ENCODE measurements at regions not wholly inside any gene's neighbourhood (a gene's known extent, or its start where the extent isn't known, plus 50 kb on each side); places are given as distances from the start of the nearest gene placed in this dataset.

DNA sequence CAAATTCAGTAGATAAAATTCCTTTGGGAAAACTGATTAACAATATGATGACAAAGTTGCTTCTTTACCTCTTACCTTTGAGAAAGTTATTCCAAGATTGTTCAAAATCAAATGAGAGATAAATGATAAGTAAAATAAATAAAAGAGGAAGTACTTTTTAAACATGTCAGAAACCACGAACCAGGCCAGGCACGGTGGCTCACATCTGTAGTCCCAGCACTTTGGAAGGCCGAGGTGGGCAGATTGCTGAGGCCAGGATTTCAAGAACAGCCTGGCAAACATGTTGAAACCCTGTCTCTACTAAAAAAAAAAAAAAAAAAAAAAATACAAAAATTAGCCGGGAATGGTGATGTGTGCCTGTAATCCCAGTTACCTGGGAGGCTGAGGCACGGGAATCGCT is 296.6 kb downstream of the HGF start:
- H3K9me3 ChIP-seq = no peaks in the 10 kb centered on the region
- no peaks in the 10 kb centered on the region for H3K4me1 ChIP-seq
- no peaks in the 10 kb centered on the region for H3K27me3 ChIP-seq
- no peaks in the 10 kb centered on the region for H3K36me3 ChIP-seq
- no peak for DNase-seq (ENCODE audit: extremely low spot score in 2 of 2)
- H3K4me3 ChIP-seq = no peak overlapping the region
- TF ChIP-seq, protein P1, sequence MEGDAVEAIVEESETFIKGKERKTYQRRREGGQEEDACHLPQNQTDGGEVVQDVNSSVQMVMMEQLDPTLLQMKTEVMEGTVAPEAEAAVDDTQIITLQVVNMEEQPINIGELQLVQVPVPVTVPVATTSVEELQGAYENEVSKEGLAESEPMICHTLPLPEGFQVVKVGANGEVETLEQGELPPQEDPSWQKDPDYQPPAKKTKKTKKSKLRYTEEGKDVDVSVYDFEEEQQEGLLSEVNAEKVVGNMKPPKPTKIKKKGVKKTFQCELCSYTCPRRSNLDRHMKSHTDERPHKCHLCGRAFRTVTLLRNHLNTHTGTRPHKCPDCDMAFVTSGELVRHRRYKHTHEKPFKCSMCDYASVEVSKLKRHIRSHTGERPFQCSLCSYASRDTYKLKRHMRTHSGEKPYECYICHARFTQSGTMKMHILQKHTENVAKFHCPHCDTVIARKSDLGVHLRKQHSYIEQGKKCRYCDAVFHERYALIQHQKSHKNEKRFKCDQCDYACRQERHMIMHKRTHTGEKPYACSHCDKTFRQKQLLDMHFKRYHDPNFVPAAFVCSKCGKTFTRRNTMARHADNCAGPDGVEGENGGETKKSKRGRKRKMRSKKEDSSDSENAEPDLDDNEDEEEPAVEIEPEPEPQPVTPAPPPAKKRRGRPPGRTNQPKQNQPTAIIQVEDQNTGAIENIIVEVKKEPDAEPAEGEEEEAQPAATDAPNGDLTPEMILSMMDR (IDR thresholded peaks at IDR 0.05) = no peak
- TF ChIP-seq POLR2AphosphoS5 (IDR thresholded peaks at IDR 0.05; ENCODE audit: insufficient read depth in 1 of 2, low read depth in 1 of 2) = no peak
- TF ChIP-seq POLR2A (IDR thresholded peaks at IDR 0.05) = no peak
- no peak overlapping the region for H3K27ac ChIP-seq
- intact Hi-C loops (cut with DNase I) = no loop called here

DNA sequence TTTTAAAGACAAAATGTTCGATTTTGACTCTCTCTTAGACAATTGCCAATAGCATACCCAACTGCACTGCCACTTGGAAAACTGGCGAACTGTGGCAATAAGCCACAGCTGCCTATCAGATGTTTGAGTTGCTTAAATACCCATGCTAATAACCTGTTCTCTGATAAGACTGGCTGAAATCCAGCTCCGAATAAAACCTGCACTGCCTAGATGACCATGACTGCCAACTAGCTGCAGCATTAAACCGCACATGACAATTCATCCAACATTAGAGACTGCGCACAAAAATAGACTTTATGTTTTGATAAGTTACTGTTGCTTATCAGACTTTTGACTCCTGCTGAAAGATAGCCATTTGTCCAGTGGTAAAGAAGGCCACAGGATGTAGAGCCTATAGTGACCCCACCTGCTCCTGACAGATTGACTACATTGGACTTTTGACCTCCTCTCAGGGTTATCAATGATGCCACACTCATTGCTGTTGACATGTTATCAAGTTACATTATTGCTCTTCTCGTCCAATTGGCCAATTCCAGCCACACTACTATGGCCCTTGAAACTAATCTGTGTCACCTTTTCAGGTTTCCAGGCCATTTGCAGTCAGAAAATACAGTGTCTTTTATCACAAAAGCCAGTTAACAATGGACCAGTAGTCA is 299.0 kb downstream of the HGF start:
- Histone ChIP-seq H3K4me3 (no peak overlapping the region), H3K27ac (no peak overlapping the region), H3K27me3 (no peaks in the 10 kb centered on the region), H3K36me3 (no peaks in the 10 kb centered on the region), H3K4me1 (no peaks in the 10 kb centered on the region), H3K9me3 (no peaks in the 10 kb centered on the region)
- DNase-seq (ENCODE audit: extremely low spot score in 2 of 2) = no peak
- TF ChIP-seq, protein P1 (IDR thresholded peaks at IDR 0.05) = no peak
- intact Hi-C loops (cut with DNase I) = no loop called here

DNA sequence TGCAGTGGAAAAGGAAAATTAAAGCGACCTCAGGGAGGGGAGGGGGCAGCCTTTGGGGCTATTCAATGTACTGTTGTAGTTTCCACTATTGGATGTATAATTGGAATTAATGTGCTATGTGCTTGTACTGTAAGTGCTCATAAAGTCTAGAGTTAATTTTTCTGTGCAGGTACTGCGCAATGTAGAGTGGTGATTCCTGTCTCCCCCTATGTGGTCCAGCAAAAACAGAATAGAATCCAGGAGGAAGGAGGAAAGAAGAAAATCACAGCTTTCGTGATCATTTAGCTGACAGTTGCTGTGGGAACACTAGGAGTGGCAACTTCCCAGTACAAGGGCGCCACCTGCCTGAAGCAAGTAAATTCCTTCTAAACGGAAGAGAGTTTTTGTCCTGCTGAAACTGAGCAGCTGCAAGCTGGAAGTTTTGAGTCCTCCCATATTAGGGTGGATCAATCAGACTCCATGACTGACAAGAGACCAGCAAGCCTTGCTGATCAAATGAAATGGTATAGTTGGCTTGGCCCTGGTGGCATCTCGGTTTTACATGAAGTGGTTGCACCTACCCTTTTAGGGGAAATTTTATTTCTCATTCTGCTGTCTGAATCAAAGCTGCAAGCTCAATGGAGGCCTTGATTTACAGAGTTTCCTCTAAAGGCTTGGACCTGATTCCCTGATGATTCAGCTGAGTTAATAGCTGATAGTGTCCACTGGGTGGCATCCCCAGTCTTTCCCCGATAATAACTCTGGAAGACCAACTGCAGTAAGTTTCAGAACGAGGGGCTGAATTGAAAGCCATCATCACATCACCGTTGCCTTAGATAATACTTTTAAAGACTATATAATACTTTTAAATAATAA is 299.8 kb downstream of the HGF start:
- Histone ChIP-seq H3K9me3 (no peaks in the 10 kb centered on the region), H3K4me1 (no peaks in the 10 kb centered on the region), H3K27me3 (no peaks in the 10 kb centered on the region), H3K4me3 (no peak overlapping the region), H3K36me3 (no peaks in the 10 kb centered on the region), H3K27ac (no peak overlapping the region)
- TF ChIP-seq, protein P1 (IDR thresholded peaks at IDR 0.05) = peak; percentile 40 to 84 (median 55)
- TF ChIP-seq POLR2A (IDR thresholded peaks at IDR 0.05) (no peak), POLR2AphosphoS5 (IDR thresholded peaks at IDR 0.05; ENCODE audit: insufficient read depth in 1 of 2, low read depth in 1 of 2) (no peak)
- DNase-seq (ENCODE audit: extremely low spot score in 2 of 2) = no peak
- intact Hi-C loops (cut with DNase I) = loop anchor here (5.0 kb wide), 1 partner anchor 768 kb away; no protein-coding TSS in a partner anchor

DNA sequence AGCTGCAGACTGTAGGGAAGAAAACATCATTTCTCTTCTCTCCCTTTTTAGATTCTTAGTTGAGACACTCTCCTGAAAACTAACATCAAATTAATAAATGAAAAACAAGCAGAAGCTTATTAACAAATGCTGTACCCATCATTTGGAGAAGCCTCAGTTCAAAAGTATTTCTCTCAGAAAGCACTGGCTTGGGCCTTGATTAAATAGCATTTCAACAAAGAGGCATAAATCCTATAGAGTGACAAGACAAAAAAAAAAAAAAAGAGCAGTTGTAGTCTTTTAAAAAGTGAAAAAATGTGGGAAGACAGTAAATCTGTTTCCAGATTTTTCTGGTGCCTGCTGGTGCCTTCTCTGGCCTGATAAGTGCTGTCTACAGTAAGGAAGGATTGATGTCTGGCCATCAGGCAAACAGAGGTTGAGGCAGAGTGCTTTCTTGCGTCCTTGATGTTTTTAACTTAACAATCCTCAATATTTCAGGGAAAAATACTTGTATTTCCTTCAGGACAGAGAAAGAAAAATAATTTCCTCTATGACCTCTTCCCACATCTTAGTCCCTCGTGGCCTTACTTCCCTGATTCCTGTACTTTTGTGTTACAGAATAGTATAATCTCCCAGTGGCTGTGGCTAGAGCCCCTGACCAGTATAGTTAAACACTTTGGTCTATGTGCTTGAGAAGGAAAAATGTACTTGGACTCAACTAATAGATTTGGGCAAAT is 300.5 kb downstream of the HGF start:
- intact Hi-C loops (cut with DNase I) = loop anchor here (5.0 kb wide), 1 partner anchor 767 kb away; no protein-coding TSS in a partner anchor
- Histone ChIP-seq H3K4me3 (no peak overlapping the region), H3K27me3 (no peaks in the 10 kb centered on the region), H3K9me3 (no peaks in the 10 kb centered on the region), H3K36me3 (no peaks in the 10 kb centered on the region), H3K27ac (no peak overlapping the region), H3K4me1 (no peaks in the 10 kb centered on the region)
- TF ChIP-seq POLR2AphosphoS5 (IDR thresholded peaks at IDR 0.05; ENCODE audit: insufficient read depth in 1 of 2, low read depth in 1 of 2) = no peak
- DNase-seq (ENCODE audit: extremely low spot score in 2 of 2) = no peak

DNA sequence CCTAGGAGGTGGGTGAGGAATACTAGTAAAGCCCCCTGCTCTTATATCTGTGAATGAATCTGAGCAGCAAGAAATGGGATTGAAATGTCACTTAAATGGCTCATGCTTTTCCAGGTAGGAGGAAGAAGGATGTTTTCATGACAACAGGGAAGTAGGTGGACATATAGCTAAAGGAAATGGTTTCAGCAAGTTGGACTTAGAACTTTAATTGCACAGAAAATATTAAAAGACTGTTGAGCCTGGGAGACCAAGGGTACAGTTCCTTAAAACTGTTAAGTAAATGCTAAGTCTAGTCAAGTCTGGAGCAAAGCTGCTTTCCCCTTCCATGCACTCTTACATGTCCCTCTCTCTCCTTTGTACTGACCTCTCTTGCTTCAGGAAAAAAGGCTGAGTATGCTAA is 301.3 kb downstream of the HGF start:
- no peak overlapping the region for H3K27ac ChIP-seq
- no peak for DNase-seq (ENCODE audit: extremely low spot score in 2 of 2)
- H3K9me3 ChIP-seq = no peaks in the 10 kb centered on the region
- TF ChIP-seq POLR2A (IDR thresholded peaks at IDR 0.05) (no peak), POLR2AphosphoS5 (IDR thresholded peaks at IDR 0.05; ENCODE audit: insufficient read depth in 1 of 2, low read depth in 1 of 2) (no peak)
- TF ChIP-seq, protein P1 (IDR thresholded peaks at IDR 0.05) = no peak
- intact Hi-C loops (cut with DNase I) = loop anchor here (5.0 kb wide), 1 partner anchor 766 kb away; no protein-coding TSS in a partner anchor
- H3K4me3 ChIP-seq = no peak overlapping the region
- H3K4me1 ChIP-seq = no peaks in the 10 kb centered on the region
- no peaks in the 10 kb centered on the region for H3K27me3 ChIP-seq
- H3K36me3 ChIP-seq = no peaks in the 10 kb centered on the region
